Activated CD8-positive, alpha-beta T cell treated with anti-CD3 and anti-CD28 coated beads for 36 hours (primary cell): ENCODE measurements at regions not wholly inside any gene's neighbourhood (a gene's known extent, or its start where the extent isn't known, plus 50 kb on each side); places are given as distances from the start of the nearest gene placed in this dataset.

Source experiments
- ATAC-seq: fragments of 200-7000 bp; cut with Tn5 transposase; one replicate; pipeline ENCODE4 v1.10.0; 2021; ENCODE audit warnings: mild to moderate bottlenecking, moderate library complexity
- CTCF ChIA-PET: fragments of 350-600 bp; sonication (Branson Sonifier 250); formaldehyde crosslinking; loops from one replicate; lab custom pipeline; 2021; ENCODE audit warnings: antibody characterized with exemption; lab: Charles Lee
- POLR2A ChIA-PET: fragments of 350-600 bp; sonication (Branson Sonifier 250); formaldehyde crosslinking; loops from one replicate; lab custom pipeline; 2021; ENCODE audit warnings: antibody characterized with exemption; lab: Charles Lee
- DNase-seq: peaks from one replicate; pipeline ENCODE4 v3.0.0-alpha.2; 2020
- H3K27ac Mint-ChIP-seq: one replicate; pipeline ENCODE4 v1.8.0; 2021; ENCODE audit warnings: mild to moderate bottlenecking, mixed read lengths
- H3K27me3 Mint-ChIP-seq: one replicate; pipeline ENCODE4 v1.8.0; 2021; ENCODE audit warnings: mixed read lengths
- H3K36me3 Mint-ChIP-seq: one replicate; pipeline ENCODE4 v1.8.0; 2021; ENCODE audit warnings: low read depth, mixed read lengths
- H3K4me1 Mint-ChIP-seq: one replicate; pipeline ENCODE4 v1.8.0; 2021; ENCODE audit warnings: low read depth, mixed read lengths
- H3K4me3 Mint-ChIP-seq: one replicate; pipeline ENCODE4 v1.8.0; 2021; ENCODE audit warnings: mild to moderate bottlenecking, moderate library complexity, mixed read lengths
- H3K9me3 Mint-ChIP-seq: one replicate; pipeline ENCODE4 v1.8.0; 2021; ENCODE audit warnings: mixed read lengths
- intact Hi-C: fragments of 100-400 bp; cut with micrococcal nuclease; formaldehyde crosslinking; loops from one replicate; pipeline ENCODE4 v1.10.0; 2022
- TF ChIP-seq, protein P1 (sequence below): fragments of 200-600 bp; IDR thresholded peaks from one replicate; pipeline ENCODE4 v1.8.0; 2022; ENCODE audit warnings: antibody characterized with exemption, mild to moderate bottlenecking

GRCh38 chr2:48207851-48208250 is 106.6 kb upstream of the FOXN2 start:
- ATAC-seq (no peak), DNase-seq (no peak)
- Mint-ChIP-seq H3K4me3 (no peak overlapping the region), H3K27ac (no peak overlapping the region), H3K4me1 (peaks cover 5% of the 10 kb centered on the region), H3K27me3 (no peaks in the 10 kb centered on the region), H3K36me3 (no peaks in the 10 kb centered on the region), H3K9me3 (no peaks in the 10 kb centered on the region)
- intact Hi-C loops, result no loop called here
- TF ChIP-seq, protein P1, sequence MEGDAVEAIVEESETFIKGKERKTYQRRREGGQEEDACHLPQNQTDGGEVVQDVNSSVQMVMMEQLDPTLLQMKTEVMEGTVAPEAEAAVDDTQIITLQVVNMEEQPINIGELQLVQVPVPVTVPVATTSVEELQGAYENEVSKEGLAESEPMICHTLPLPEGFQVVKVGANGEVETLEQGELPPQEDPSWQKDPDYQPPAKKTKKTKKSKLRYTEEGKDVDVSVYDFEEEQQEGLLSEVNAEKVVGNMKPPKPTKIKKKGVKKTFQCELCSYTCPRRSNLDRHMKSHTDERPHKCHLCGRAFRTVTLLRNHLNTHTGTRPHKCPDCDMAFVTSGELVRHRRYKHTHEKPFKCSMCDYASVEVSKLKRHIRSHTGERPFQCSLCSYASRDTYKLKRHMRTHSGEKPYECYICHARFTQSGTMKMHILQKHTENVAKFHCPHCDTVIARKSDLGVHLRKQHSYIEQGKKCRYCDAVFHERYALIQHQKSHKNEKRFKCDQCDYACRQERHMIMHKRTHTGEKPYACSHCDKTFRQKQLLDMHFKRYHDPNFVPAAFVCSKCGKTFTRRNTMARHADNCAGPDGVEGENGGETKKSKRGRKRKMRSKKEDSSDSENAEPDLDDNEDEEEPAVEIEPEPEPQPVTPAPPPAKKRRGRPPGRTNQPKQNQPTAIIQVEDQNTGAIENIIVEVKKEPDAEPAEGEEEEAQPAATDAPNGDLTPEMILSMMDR, result no peak
- POLR2A ChIA-PET, result no interaction called here
- CTCF ChIA-PET, result no interaction called here

- ChIA-PET POLR2A (no interaction called here), CTCF (no interaction called here)
- TF ChIP-seq, protein P1, result no peak
- Mint-ChIP-seq H3K4me3 (no peak overlapping the region), H3K9me3 (no peaks in the 10 kb centered on the region), H3K27me3 (no peaks in the 10 kb centered on the region), H3K36me3 (no peaks in the 10 kb centered on the region), H3K27ac (no peak overlapping the region), H3K4me1 (peaks cover 5% of the 10 kb centered on the region)
- no peak for ATAC-seq
- intact Hi-C loops, result no loop called here
- no peak for DNase-seq
Measured at GRCh38 chr2:48209214-48209885, 105.1 kb upstream of the FOXN2 start.

GRCh38 chr2:48210189-48210588 is 104.3 kb upstream of the FOXN2 start:
- DNase-seq, result no peak
- H3K27me3 Mint-ChIP-seq, result no peaks in the 10 kb centered on the region
- intact Hi-C loops, result no loop called here
- ChIA-PET POLR2A (no interaction called here), CTCF (no interaction called here)
- H3K4me3 Mint-ChIP-seq, result no peak overlapping the region
- peaks cover 5% of the 10 kb centered on the region for H3K4me1 Mint-ChIP-seq
- no peak overlapping the region for H3K27ac Mint-ChIP-seq
- TF ChIP-seq, protein P1, result no peak
- H3K36me3 Mint-ChIP-seq, result no peaks in the 10 kb centered on the region
- no peak for ATAC-seq
- no peaks in the 10 kb centered on the region for H3K9me3 Mint-ChIP-seq

DNA sequence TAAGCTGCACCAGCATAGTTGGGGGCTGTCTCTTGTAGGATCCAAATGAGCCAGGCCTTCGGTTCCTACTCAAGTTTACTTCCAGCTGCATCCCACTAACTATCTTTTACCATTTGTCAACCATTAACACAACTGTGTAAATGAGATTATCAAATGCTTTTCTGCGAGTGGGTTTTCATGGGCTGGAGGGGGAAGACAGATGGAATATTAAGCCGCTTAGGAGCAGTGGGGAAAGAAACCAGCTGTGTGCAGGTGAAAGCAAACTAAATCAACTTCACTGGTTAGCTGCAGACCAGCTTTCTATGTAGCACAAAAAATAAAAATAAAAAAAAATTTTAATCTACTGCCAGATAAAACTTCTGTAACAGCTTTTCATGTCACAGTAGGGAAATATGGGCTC is 100.8 kb upstream of the FOXN2 start:
- H3K27ac Mint-ChIP-seq, result no peak overlapping the region
- TF ChIP-seq, protein P1, result no peak
- no peaks in the 10 kb centered on the region for H3K9me3 Mint-ChIP-seq
- ATAC-seq, result no peak
- ChIA-PET POLR2A (no interaction called here), CTCF (interaction anchor here (1.4 kb wide), 1 partner anchor 11 kb away, joined by 3 read pairs; no protein-coding TSS in a partner anchor)
- intact Hi-C loops, result no loop called here
- no peak overlapping the region for H3K4me3 Mint-ChIP-seq
- DNase-seq, result no peak
- H3K27me3 Mint-ChIP-seq, result no peaks in the 10 kb centered on the region
- H3K4me1 Mint-ChIP-seq, result peaks cover 5% of the 10 kb centered on the region
- no peaks in the 10 kb centered on the region for H3K36me3 Mint-ChIP-seq

- Mint-ChIP-seq H3K27me3 (no peaks in the 10 kb centered on the region), H3K27ac (no peak overlapping the region), H3K4me3 (no peak overlapping the region), H3K36me3 (no peaks in the 10 kb centered on the region), H3K9me3 (no peaks in the 10 kb centered on the region), H3K4me1 (peaks cover 4% of the 10 kb centered on the region)
- DNase-seq (no peak), ATAC-seq (no peak)
- POLR2A ChIA-PET, result no interaction called here
- TF ChIP-seq, protein P1, result no peak
- CTCF ChIA-PET, result no interaction called here
- intact Hi-C loops, result no loop called here
Measured at GRCh38 chr2:48218169-48218568, 96.3 kb upstream of the FOXN2 start.
